ENCODE measurements at regions not wholly inside any gene's neighbourhood (a gene's known extent, or its start where the extent isn't known, plus 50 kb on each side); places are given as distances from the start of the nearest gene placed in this dataset.

GRCh38 chr16:86257546-86257945 lies 252.8 kb upstream of the FOXF1 start:
- FAIRE-seq (no peak), DNase-seq (ENCODE audit: low read depth, low spot score) (no peak)
- Histone ChIP-seq H3K4me1 (ENCODE audit: control insufficient read depth, extremely low read depth, insufficient read depth, low read length) (no peaks in the 10 kb centered on the region), H3K9me1 (ENCODE audit: control insufficient read depth, extremely low read depth, insufficient read depth, low read length) (no peaks in the 10 kb centered on the region), H3K9me3 (ENCODE audit: control insufficient read depth, low read depth, low read length) (peaks cover 4% of the 10 kb centered on the region), H3K27me3 (ENCODE audit: control insufficient read depth, extremely low read depth, insufficient read depth, low read length) (no peaks in the 10 kb centered on the region), H4K20me1 (ENCODE audit: control insufficient read depth, extremely low read depth, insufficient read depth, low read length) (no peaks in the 10 kb centered on the region), H3K4me2 (ENCODE audit: control insufficient read depth, extremely low read depth, insufficient read depth, low read depth, low read length) (no peak overlapping the region), H3K79me2 (ENCODE audit: control insufficient read depth, insufficient read depth, low read length) (no peaks in the 10 kb centered on the region), H2AFZ (ENCODE audit: control insufficient read depth, low read length) (no peak overlapping the region), H3K4me3 (ENCODE audit: control insufficient read depth in 2 of 3, extremely low read depth in 1 of 3, insufficient read depth in 2 of 3, low read depth in 1 of 3, low read length in 3 of 3) (no peak overlapping the region), H3K36me3 (ENCODE audit: control insufficient read depth in 2 of 2, extremely low read depth in 1 of 2, insufficient read depth in 2 of 2, low read length in 2 of 2) (no peaks in the 10 kb centered on the region), H3K27ac (ENCODE audit: control insufficient read depth, insufficient read depth, low read length) (no peak overlapping the region), H3K9ac (ENCODE audit: control insufficient read depth, extremely low read depth, insufficient read depth, low read length) (no peak overlapping the region)
- no peak for TF ChIP-seq EZH2 (IDR thresholded peaks at IDR 0.05; ENCODE audit: low read length)
- TF ChIP-seq, protein P1, sequence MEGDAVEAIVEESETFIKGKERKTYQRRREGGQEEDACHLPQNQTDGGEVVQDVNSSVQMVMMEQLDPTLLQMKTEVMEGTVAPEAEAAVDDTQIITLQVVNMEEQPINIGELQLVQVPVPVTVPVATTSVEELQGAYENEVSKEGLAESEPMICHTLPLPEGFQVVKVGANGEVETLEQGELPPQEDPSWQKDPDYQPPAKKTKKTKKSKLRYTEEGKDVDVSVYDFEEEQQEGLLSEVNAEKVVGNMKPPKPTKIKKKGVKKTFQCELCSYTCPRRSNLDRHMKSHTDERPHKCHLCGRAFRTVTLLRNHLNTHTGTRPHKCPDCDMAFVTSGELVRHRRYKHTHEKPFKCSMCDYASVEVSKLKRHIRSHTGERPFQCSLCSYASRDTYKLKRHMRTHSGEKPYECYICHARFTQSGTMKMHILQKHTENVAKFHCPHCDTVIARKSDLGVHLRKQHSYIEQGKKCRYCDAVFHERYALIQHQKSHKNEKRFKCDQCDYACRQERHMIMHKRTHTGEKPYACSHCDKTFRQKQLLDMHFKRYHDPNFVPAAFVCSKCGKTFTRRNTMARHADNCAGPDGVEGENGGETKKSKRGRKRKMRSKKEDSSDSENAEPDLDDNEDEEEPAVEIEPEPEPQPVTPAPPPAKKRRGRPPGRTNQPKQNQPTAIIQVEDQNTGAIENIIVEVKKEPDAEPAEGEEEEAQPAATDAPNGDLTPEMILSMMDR (optimal IDR thresholded peaks at IDR 0.05 in 1 of 3, IDR thresholded peaks at IDR 0.05 in 1 of 3, conservative IDR thresholded peaks at IDR 0.05 in 1 of 3; ENCODE audit: extremely low read depth in 1 of 3, insufficient read depth in 2 of 3, low read length in 3 of 3) = no peak
- dilution Hi-C loops (cut with MboI; ENCODE audit: extremely low pct_ligation_motif_present, low sequenced_read_pairs) = no loop called here

DNA sequence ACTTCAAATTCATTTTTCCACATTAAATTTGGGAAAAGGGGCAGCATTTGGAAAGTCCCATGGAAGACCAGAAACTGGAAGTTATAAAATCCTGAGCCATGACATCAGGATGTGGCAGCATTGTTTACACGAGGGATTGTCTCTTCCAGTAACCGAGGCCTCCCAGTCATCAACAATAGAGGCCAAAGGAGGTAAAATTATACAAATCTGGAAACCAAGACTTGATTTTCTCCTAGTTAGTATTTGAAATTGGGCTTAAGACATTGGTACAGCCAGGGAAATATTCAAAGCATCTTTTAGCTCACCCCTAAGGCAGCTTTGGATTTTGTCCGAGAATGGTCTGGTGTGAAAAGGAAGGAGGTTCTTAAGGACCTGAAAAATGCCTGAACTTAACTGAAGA lies 251.6 kb upstream of the FOXF1 start:
- no peak overlapping the region for H3K4me2 ChIP-seq (ENCODE audit: control insufficient read depth, extremely low read depth, insufficient read depth, low read depth, low read length)
- no peak overlapping the region for H2AFZ ChIP-seq (ENCODE audit: control insufficient read depth, low read length)
- no peak overlapping the region for H3K4me3 ChIP-seq (ENCODE audit: control insufficient read depth in 2 of 3, extremely low read depth in 1 of 3, insufficient read depth in 2 of 3, low read depth in 1 of 3, low read length in 3 of 3)
- H3K9ac ChIP-seq (ENCODE audit: control insufficient read depth, extremely low read depth, insufficient read depth, low read length) = no peak overlapping the region
- no peak overlapping the region for H3K27ac ChIP-seq (ENCODE audit: control insufficient read depth, insufficient read depth, low read length)
- FAIRE-seq = no peak
- H3K36me3 ChIP-seq (ENCODE audit: control insufficient read depth in 2 of 2, extremely low read depth in 1 of 2, insufficient read depth in 2 of 2, low read length in 2 of 2) = no peaks in the 10 kb centered on the region
- H3K9me3 ChIP-seq (ENCODE audit: control insufficient read depth, low read depth, low read length) = peaks cover 4% of the 10 kb centered on the region
- TF ChIP-seq EZH2 (IDR thresholded peaks at IDR 0.05; ENCODE audit: low read length) = no peak
- TF ChIP-seq, protein P1 (optimal IDR thresholded peaks at IDR 0.05 in 1 of 3, IDR thresholded peaks at IDR 0.05 in 1 of 3, conservative IDR thresholded peaks at IDR 0.05 in 1 of 3; ENCODE audit: extremely low read depth in 1 of 3, insufficient read depth in 2 of 3, low read length in 3 of 3) = no peak
- dilution Hi-C loops (cut with MboI; ENCODE audit: extremely low pct_ligation_motif_present, low sequenced_read_pairs) = no loop called here
- DNase-seq (ENCODE audit: low read depth, low spot score) = no peak
- H3K4me1 ChIP-seq (ENCODE audit: control insufficient read depth, extremely low read depth, insufficient read depth, low read length) = no peaks in the 10 kb centered on the region
- no peaks in the 10 kb centered on the region for H3K9me1 ChIP-seq (ENCODE audit: control insufficient read depth, extremely low read depth, insufficient read depth, low read length)
- H3K79me2 ChIP-seq (ENCODE audit: control insufficient read depth, insufficient read depth, low read length) = no peaks in the 10 kb centered on the region
- H4K20me1 ChIP-seq (ENCODE audit: control insufficient read depth, extremely low read depth, insufficient read depth, low read length) = no peaks in the 10 kb centered on the region
- H3K27me3 ChIP-seq (ENCODE audit: control insufficient read depth, extremely low read depth, insufficient read depth, low read length) = no peaks in the 10 kb centered on the region

All from keratinocyte (primary cell).